ENCODE measurements at regions not wholly inside any gene's neighbourhood (a gene's known extent, or its start where the extent isn't known, plus 50 kb on each side); places are given as distances from the start of the nearest gene placed in this dataset.

DNA sequence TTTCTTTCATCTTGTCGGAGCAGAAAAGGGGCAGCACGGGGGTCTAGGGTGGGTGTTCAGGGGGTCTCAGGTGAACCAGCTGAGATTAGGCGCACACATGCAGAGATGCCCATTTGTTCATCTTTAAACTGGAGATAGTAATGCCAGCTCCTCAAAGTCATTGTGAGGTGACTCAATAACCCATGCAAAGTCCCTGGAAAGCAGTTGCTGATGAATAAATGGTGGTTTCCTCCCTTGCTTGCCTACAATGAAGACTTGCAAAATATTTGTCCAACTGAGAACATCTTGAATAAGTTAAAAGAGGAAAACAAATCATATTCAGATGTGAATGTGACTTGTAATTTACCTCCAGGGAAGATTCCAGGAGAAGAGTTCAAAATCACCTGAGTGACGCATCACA lies 206.9 kb downstream of the LY86 start:
- H3K27me3 Mint-ChIP-seq (ENCODE audit: low read depth), result peaks cover 15% of the 10 kb centered on the region
- no peak overlapping the region for H3K4me3 Mint-ChIP-seq
- TF ChIP-seq, protein P1, sequence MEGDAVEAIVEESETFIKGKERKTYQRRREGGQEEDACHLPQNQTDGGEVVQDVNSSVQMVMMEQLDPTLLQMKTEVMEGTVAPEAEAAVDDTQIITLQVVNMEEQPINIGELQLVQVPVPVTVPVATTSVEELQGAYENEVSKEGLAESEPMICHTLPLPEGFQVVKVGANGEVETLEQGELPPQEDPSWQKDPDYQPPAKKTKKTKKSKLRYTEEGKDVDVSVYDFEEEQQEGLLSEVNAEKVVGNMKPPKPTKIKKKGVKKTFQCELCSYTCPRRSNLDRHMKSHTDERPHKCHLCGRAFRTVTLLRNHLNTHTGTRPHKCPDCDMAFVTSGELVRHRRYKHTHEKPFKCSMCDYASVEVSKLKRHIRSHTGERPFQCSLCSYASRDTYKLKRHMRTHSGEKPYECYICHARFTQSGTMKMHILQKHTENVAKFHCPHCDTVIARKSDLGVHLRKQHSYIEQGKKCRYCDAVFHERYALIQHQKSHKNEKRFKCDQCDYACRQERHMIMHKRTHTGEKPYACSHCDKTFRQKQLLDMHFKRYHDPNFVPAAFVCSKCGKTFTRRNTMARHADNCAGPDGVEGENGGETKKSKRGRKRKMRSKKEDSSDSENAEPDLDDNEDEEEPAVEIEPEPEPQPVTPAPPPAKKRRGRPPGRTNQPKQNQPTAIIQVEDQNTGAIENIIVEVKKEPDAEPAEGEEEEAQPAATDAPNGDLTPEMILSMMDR (IDR thresholded peaks at IDR 0.05; ENCODE audit: unreplicated experiment in 3 of 3), result no peak
- H3K27ac Mint-ChIP-seq, result no peak overlapping the region
- peaks cover 10% of the 10 kb centered on the region for H3K4me1 Mint-ChIP-seq
- no peaks in the 10 kb centered on the region for H3K36me3 Mint-ChIP-seq (ENCODE audit: low read depth)
- no peaks in the 10 kb centered on the region for H3K9me3 Mint-ChIP-seq

GRCh38 chr6:6796818-6797217 lies 208.3 kb downstream of the LY86 start:
- peaks cover 10% of the 10 kb centered on the region for H3K4me1 Mint-ChIP-seq

GRCh38 chr6:6798448-6798860 lies 209.9 kb downstream of the LY86 start:
- Mint-ChIP-seq H3K4me1 (peaks cover 10% of the 10 kb centered on the region), H3K9me3 (no peaks in the 10 kb centered on the region), H3K4me3 (no peak overlapping the region), H3K36me3 (ENCODE audit: low read depth) (no peaks in the 10 kb centered on the region), H3K27me3 (ENCODE audit: low read depth) (peaks cover 15% of the 10 kb centered on the region), H3K27ac (no peak overlapping the region)
- TF ChIP-seq, protein P1 (IDR thresholded peaks at IDR 0.05; ENCODE audit: unreplicated experiment in 3 of 3), result no peak

More at GRCh38 chr6:6796818-6797217, 208.3 kb downstream of the LY86 start:
- H3K27me3 Mint-ChIP-seq (ENCODE audit: low read depth), result peaks cover 17% of the 10 kb centered on the region
- H3K9me3 Mint-ChIP-seq, result no peaks in the 10 kb centered on the region
- no peak overlapping the region for H3K27ac Mint-ChIP-seq
- no peaks in the 10 kb centered on the region for H3K36me3 Mint-ChIP-seq (ENCODE audit: low read depth)
- TF ChIP-seq, protein P1 (IDR thresholded peaks at IDR 0.05; ENCODE audit: unreplicated experiment in 3 of 3), result no peak
- no peak overlapping the region for H3K4me3 Mint-ChIP-seq

DNA sequence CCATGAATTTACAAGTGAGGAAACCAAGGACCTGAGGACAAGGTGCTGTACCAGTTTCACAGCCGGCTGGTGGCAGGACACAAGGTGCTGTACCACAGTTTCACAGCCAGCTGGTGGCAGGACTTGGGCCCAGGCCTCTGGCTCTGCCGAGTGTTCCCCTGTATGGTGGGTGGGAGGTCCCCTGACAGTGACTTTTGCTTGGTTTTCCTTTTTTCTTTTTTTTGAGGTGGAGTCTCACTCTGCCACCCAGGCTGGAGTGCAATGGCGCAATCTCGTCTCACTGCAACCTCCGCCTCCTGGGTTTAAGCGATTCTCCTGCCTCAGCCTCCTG lies 212.4 kb downstream of the LY86 start:
- H3K27ac Mint-ChIP-seq, result no peak overlapping the region
- TF ChIP-seq, protein P1 (IDR thresholded peaks at IDR 0.05; ENCODE audit: unreplicated experiment in 3 of 3), result no peak
- peaks cover 28% of the 10 kb centered on the region for H3K27me3 Mint-ChIP-seq (ENCODE audit: low read depth)
- H3K36me3 Mint-ChIP-seq (ENCODE audit: low read depth), result no peaks in the 10 kb centered on the region
- no peak overlapping the region for H3K4me3 Mint-ChIP-seq
- H3K9me3 Mint-ChIP-seq, result no peaks in the 10 kb centered on the region
- peaks cover 10% of the 10 kb centered on the region for H3K4me1 Mint-ChIP-seq

DNA sequence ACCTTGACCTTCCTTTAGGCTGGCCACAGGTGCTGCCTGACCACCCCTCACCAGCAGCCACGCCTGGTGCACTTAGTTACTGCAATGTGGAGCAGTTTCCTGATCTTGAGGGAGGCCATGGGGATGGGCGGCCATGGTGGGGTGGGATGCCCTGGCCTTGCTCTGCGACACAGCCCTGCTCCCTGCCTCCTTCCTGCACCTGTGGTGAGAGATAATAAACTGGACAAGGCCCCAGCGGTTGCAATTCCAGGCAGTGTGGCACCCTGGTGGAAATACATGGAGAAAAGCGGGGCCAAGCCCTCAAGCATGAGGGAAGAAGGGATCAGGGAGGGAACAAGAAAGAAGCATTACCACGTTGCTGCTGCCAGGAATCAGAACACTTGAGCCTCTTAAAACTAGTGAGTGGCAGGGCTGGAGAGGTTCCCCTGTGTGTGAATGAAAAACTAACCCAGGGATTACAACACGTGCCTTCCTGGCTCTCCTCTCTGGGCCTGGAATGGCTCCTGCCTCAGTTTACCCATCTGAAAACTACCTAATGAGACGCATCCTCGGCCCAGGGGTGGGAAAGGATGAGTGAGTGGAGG lies 213.2 kb downstream of the LY86 start:
- Mint-ChIP-seq H3K4me3 (no peak overlapping the region), H3K27me3 (ENCODE audit: low read depth) (peaks cover 31% of the 10 kb centered on the region), H3K27ac (no peak overlapping the region), H3K4me1 (peaks cover 10% of the 10 kb centered on the region), H3K9me3 (no peaks in the 10 kb centered on the region), H3K36me3 (ENCODE audit: low read depth) (no peaks in the 10 kb centered on the region)
- TF ChIP-seq, protein P1 (IDR thresholded peaks at IDR 0.05; ENCODE audit: unreplicated experiment in 3 of 3), result no peak

- Mint-ChIP-seq H3K27ac (no peak overlapping the region), H3K9me3 (no peaks in the 10 kb centered on the region), H3K4me1 (peaks cover 9% of the 10 kb centered on the region), H3K27me3 (ENCODE audit: low read depth) (peaks cover 33% of the 10 kb centered on the region), H3K36me3 (ENCODE audit: low read depth) (no peaks in the 10 kb centered on the region), H3K4me3 (no peak overlapping the region)
- TF ChIP-seq, protein P1 (IDR thresholded peaks at IDR 0.05; ENCODE audit: unreplicated experiment in 3 of 3), result no peak
Measured at GRCh38 chr6:6803180-6803977, 214.9 kb downstream of the LY86 start.
